Bronchial epithelial cell (primary cell): ENCODE measurements at regions not wholly inside any gene's neighbourhood (a gene's known extent, or its start where the extent isn't known, plus 50 kb on each side); places are given as distances from the start of the nearest gene placed in this dataset.
A peak's percentile ranks its signal among the peaks of the same experiment; 100 is the strongest.

Experiments
- DNase-seq: peaks from one replicate; pipeline ENCODE4 v3.0.0-alpha.2; 2010; ENCODE audit warnings: low read depth
- FAIRE-seq: peaks from 2 replicates; lab custom pipeline; 2011; peaks lifted over from hg19 to GRCh38; lab: Jason Lieb, UNC
- H3K27me3 ChIP-seq: 2 replicates; pipeline ENCODE4 v1.5.1; 2011; ENCODE audit warnings: low read length; ENCODE audit not compliant: control insufficient read depth, insufficient read depth
- H3K36me3 ChIP-seq: 2 replicates; pipeline ENCODE4 v1.5.1; 2011; ENCODE audit warnings: low read length; ENCODE audit not compliant: control insufficient read depth, insufficient read depth
- H3K4me3 ChIP-seq: 2 replicates; pipeline ENCODE4 v1.5.1; 2011; ENCODE audit warnings: mild to moderate bottlenecking, low read depth, low read length, control low read depth
- TF ChIP-seq, protein P1 (sequence below): IDR thresholded peaks from 2 replicates; pipeline ENCODE4 v1.5.1; 2011; ENCODE audit warnings: mild to moderate bottlenecking, moderate library complexity, low read length, control low read depth, inconsistent platforms; ENCODE audit not compliant: insufficient read depth, severe bottlenecking

- H3K36me3 ChIP-seq = no peaks in the 10 kb centered on the region
- DNase-seq (no peak), FAIRE-seq (no peak)
- no peak overlapping the region for H3K4me3 ChIP-seq
- TF ChIP-seq, protein P1, sequence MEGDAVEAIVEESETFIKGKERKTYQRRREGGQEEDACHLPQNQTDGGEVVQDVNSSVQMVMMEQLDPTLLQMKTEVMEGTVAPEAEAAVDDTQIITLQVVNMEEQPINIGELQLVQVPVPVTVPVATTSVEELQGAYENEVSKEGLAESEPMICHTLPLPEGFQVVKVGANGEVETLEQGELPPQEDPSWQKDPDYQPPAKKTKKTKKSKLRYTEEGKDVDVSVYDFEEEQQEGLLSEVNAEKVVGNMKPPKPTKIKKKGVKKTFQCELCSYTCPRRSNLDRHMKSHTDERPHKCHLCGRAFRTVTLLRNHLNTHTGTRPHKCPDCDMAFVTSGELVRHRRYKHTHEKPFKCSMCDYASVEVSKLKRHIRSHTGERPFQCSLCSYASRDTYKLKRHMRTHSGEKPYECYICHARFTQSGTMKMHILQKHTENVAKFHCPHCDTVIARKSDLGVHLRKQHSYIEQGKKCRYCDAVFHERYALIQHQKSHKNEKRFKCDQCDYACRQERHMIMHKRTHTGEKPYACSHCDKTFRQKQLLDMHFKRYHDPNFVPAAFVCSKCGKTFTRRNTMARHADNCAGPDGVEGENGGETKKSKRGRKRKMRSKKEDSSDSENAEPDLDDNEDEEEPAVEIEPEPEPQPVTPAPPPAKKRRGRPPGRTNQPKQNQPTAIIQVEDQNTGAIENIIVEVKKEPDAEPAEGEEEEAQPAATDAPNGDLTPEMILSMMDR = no peak
- no peaks in the 10 kb centered on the region for H3K27me3 ChIP-seq
Measured at GRCh38 chr10:117442521-117442920, 67.3 kb upstream of the PDZD8 start.

GRCh38 chr10:117441812-117442443 is 66.7 kb upstream of the PDZD8 start:
- TF ChIP-seq, protein P1 = no peak
- DNase-seq (peak; percentile 92), FAIRE-seq (no peak)
- Histone ChIP-seq H3K27me3 (no peaks in the 10 kb centered on the region), H3K4me3 (no peak overlapping the region), H3K36me3 (no peaks in the 10 kb centered on the region)

DNA sequence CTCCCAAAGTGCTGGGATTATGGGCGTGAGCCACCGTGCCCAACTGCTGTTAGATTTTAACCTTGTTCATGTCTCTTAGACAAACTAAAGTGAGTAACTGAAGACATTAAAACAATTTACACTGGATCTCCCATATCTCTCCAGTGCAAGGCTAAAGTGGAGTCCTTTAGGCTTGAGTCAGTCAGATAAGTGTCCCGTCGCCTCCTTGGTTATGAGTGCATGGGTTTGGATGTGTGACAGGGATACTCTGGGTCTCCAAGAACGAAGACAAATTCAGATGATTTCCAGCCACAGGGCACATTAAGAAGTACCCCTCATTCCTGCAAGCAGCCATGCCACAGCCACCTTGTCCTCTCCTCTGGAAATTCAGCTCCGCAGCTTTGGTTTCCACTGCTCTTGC is 66.1 kb upstream of the PDZD8 start:
- Histone ChIP-seq H3K36me3 (no peaks in the 10 kb centered on the region), H3K4me3 (no peak overlapping the region), H3K27me3 (no peaks in the 10 kb centered on the region)
- DNase-seq (no peak), FAIRE-seq (peak; percentile 96)
- TF ChIP-seq, protein P1 = no peak

DNA sequence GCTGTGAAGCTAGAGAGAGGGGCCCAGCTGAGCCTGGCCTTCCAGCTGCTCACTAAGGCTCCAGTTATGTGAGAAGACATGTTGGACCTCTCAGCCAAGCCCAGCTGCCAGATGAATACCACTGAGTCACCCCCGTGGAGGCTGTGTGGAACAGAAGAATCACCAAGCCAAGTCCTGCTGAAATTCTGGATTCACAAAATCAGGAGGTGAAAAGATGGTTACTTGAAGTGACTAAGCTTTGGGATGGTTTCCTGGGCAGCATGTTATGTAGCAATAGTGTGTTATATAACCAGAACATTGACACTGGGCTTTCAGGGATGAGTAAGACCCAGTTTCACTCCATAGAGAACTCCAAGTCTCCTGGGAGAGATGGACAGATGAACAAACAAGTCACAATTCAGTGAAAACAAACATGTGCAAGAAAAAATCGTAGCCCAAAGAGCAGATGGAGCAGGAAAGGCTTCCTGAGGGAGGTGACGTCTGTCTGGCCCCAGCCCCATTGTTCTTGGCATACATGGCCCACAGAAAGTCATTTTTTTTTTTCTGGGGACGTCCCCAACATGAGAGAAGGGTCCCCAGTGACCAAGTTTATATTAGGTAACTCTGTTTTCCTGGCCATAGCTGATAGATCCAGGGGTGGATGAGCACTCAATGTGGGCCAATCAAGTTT is 64.1 kb upstream of the PDZD8 start:
- H3K27me3 ChIP-seq = no peaks in the 10 kb centered on the region
- TF ChIP-seq, protein P1 = no peak
- FAIRE-seq (peak; percentile 86), DNase-seq (peak; percentile 98)
- no peak overlapping the region for H3K4me3 ChIP-seq
- no peaks in the 10 kb centered on the region for H3K36me3 ChIP-seq

DNA sequence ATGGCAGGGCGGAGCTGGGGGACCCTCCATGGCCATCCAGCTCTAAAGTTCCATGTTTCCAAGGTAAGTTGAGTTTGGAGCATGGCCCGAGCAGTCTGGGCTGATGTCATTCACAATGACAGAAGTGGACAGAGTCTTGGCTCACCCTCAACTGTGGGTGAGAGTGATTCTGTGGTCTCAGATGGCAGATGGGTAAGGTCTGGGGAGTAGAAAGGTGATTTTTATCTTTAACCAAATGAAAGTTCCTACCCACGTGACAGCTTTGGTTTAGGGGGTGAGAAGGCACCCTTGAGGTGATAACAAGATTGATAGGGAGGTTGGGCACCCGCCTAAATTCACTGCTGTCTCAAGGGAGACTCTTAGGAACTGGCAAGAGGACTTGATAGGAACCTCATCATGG is 57.6 kb upstream of the PDZD8 start:
- DNase-seq = no peak
- Histone ChIP-seq H3K4me3 (no peak overlapping the region), H3K27me3 (no peaks in the 10 kb centered on the region), H3K36me3 (no peaks in the 10 kb centered on the region)
- no peak for FAIRE-seq
- TF ChIP-seq, protein P1 = no peak
